HL-60 (cell line): ENCODE measurements at regions not wholly inside any gene's neighbourhood (a gene's known extent, or its start where the extent isn't known, plus 50 kb on each side); places are given as distances from the start of the nearest gene placed in this dataset.

Source experiments
- GABPA ChIP-seq: IDR thresholded peaks from 2 replicates; pipeline ENCODE4 v1.6.1; 2012; ENCODE audit warnings: low read depth
- POLR2AphosphoS5 ChIP-seq: IDR thresholded peaks from 2 replicates; pipeline ENCODE4 v1.6.1; 2012; ENCODE audit warnings: low read depth
- REST ChIP-seq: IDR thresholded peaks from 2 replicates; pipeline ENCODE4 v1.6.1; 2012; ENCODE audit warnings: low read depth; ENCODE audit not compliant: insufficient replicate concordance
- TF ChIP-seq, protein P1 (sequence below): IDR thresholded peaks from one replicate; pipeline ENCODE4 v1.5.1; 2011; ENCODE audit warnings: low read length, control low read depth, inconsistent platforms; ENCODE audit not compliant: insufficient read depth

DNA sequence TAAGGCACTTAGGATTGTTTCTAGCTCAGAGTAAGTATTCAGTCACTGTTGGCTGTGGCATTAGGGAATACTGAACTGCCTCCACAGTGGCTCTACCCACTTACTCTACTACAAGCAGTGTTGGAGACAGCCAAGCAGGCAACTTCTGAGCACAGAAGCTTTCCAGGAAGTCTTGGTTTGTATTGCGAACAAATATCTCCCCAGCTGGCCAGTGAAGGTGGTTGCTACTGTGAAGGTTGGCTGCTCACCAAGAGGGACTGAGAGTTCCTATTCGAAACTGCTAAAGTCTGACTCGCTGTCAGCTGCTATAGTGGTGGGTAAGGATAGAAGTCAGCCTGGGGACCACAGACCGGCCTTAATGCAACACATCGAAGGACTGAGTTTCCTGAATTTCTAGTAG lies 319.1 kb downstream of the KIF4B start:
- TF ChIP-seq, protein P1, sequence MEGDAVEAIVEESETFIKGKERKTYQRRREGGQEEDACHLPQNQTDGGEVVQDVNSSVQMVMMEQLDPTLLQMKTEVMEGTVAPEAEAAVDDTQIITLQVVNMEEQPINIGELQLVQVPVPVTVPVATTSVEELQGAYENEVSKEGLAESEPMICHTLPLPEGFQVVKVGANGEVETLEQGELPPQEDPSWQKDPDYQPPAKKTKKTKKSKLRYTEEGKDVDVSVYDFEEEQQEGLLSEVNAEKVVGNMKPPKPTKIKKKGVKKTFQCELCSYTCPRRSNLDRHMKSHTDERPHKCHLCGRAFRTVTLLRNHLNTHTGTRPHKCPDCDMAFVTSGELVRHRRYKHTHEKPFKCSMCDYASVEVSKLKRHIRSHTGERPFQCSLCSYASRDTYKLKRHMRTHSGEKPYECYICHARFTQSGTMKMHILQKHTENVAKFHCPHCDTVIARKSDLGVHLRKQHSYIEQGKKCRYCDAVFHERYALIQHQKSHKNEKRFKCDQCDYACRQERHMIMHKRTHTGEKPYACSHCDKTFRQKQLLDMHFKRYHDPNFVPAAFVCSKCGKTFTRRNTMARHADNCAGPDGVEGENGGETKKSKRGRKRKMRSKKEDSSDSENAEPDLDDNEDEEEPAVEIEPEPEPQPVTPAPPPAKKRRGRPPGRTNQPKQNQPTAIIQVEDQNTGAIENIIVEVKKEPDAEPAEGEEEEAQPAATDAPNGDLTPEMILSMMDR: no peak
- TF ChIP-seq POLR2AphosphoS5: no peak
- no peak for TF ChIP-seq REST
- TF ChIP-seq GABPA: no peak
